Spinal cord (tissue), 9 donors: ENCODE measurements at regions not wholly inside any gene's neighbourhood (a gene's known extent, or its start where the extent isn't known, plus 50 kb on each side); places are given as distances from the start of the nearest gene placed in this dataset.
A peak's percentile ranks its signal among the peaks of the same experiment; 100 is the strongest.
"Not testable (repeated sequence)": the region's sequence is repeated elsewhere in the genome, so short reads cannot be mapped to it uniquely, and the experiment has no call there.

Source experiments
- DNase-seq, 6 donors: peaks; one replicate each; pipeline versions ENCODE4 v3.0.0 to v3.0.0-alpha.2; 2013 to 2015; ENCODE audit warnings: low spot score in 6 of 6, low read depth in 4 of 6
- H3K27ac ChIP-seq: one replicate; pipeline ENCODE4 v1.5.1; 2013; ENCODE audit warnings: low read depth, low read length, control low read depth
- H3K27me3 ChIP-seq: one replicate; pipeline ENCODE4 v1.6.1; 2013; ENCODE audit warnings: low read length; ENCODE audit not compliant: control insufficient read depth, insufficient read depth
- H3K36me3 ChIP-seq: one replicate; pipeline ENCODE4 v1.6.1; 2013; ENCODE audit warnings: low read length; ENCODE audit not compliant: control insufficient read depth, insufficient read depth
- H3K4me1 ChIP-seq: one replicate; pipeline ENCODE4 v1.6.1; 2013; ENCODE audit warnings: low read length; ENCODE audit not compliant: control insufficient read depth, insufficient read depth
- H3K4me3 ChIP-seq: one replicate; pipeline ENCODE4 v1.5.1; 2013; ENCODE audit warnings: low read depth, low read length, control low read depth
- H3K9me3 ChIP-seq: one replicate; pipeline ENCODE4 v1.6.1; 2013; ENCODE audit warnings: low read length; ENCODE audit not compliant: control insufficient read depth, insufficient read depth
- WGBS: methylation state at CpG from one replicate; pipeline ENCODE4 v1.1.5; 2013; ENCODE audit warnings: missing lambda C conversion rate; ENCODE audit not compliant: insufficient coverage; 5-methylcytosine and 5-hydroxymethylcytosine counted together
- donor health status: healthy.

DNA sequence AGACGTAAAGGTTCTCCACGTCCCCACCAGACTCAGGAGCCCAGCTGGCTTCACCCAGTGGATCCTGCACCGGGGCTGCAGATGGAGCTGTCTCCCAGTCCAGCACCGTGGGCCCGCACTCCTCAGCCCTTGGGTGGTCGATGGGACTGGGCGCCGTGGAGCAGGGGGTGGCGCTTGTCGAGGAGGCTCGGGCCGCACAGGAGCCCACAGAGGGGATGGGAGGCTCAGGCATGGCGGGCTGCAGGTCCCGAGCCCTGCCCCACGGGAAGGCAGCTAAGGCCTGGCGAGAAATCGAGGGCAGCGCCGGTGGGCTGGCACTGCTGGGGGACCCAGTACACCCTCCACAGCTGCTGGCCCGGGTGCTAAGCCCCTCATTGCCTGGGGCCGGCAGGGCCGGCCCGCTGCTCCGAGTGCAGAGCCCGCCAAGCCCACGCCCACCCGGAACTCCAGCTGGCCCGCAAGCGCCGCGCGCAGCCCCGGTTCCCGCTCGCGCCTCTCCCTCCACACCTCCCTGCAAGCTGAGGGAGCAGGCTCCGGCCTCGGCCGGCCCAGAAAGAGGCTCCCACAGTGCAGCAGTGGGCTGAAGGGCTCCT is 56.3 kb upstream of the P3H2 start:
- not testable (repeated sequence) for H3K9me3 ChIP-seq, H3K36me3 ChIP-seq, H3K27ac ChIP-seq, H3K4me1 ChIP-seq, DNase-seq, H3K4me3 ChIP-seq, H3K27me3 ChIP-seq
- WGBS = 96% methylated on average over 27 of the region's 39 CpGs

DNA sequence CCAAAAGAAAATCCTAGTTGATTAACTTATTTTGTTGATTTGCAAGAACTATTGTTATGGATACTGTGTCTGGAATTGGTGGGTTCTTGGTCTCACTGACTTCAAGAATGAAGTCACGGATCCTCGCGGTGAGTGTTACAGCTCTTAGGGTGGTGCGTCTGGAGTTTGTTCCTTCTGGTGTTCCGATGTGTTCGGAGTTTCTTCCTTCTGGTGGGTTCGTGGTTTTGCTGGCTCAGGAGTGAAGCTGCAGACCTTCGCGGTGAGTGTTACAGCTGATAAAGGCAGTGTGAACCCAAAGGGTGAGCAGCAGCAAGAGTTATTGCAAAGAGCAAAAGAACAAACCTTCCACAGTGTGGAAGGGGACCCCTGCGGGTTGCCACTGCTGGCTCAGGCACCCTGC is 55.4 kb upstream of the P3H2 start:
- DNase-seq, H3K4me1 ChIP-seq, H3K9me3 ChIP-seq, H3K36me3 ChIP-seq, H3K27ac ChIP-seq, H3K27me3 ChIP-seq, H3K4me3 ChIP-seq: not testable (repeated sequence)
- 97% methylated on average over 9 of the region's 10 CpGs for WGBS

DNA sequence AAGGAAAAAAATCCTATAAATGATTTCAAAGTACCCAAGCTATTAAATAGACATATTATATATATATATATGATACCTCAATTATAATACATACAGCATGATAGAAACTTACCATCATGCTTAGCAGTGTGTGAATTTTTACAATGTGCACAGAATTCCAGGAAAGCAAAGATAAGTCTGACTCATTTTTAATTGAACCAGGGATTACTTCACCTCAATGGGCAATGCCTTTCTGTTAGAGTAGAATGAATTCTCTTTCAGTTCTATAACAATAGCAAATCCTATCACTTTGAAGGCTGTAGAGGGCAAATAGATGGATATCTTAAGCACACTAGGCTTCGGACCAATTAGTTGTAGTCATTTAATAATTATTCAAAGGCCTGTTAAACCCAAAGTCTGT is 54.8 kb upstream of the P3H2 start:
- Histone ChIP-seq H3K27ac (no peak overlapping the region), H3K36me3 (no peaks in the 10 kb centered on the region), H3K9me3 (no peaks in the 10 kb centered on the region), H3K27me3 (no peaks in the 10 kb centered on the region), H3K4me1 (no peaks in the 10 kb centered on the region), H3K4me3 (no peak overlapping the region)
- WGBS = no CpG with 5 or more reads among the region's 1 CpG
- DNase-seq = no peak

DNA sequence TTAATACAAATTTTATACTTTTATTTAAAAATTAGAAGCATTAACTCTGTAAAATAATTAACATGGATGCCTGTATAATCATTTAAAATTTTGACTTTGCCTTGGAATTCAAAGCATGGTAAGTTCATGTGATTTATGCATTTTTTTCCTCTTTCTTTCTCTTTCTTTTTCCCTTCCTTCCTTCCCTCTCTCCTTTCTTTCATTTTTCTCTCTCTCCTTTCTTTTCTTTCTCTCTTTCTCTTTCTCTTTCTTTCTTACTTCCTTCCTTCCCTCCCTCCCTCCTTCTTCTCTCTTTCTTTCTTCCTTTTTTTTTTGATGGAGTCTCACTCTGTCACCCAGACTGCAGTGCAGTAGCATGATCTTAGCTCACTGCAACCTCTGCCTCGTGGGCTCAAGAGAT is 53.8 kb upstream of the P3H2 start:
- no peak for DNase-seq
- Histone ChIP-seq H3K27ac (no peak overlapping the region), H3K27me3 (no peaks in the 10 kb centered on the region), H3K4me3 (no peak overlapping the region), H3K4me1 (no peaks in the 10 kb centered on the region), H3K9me3 (no peaks in the 10 kb centered on the region), H3K36me3 (no peaks in the 10 kb centered on the region)
- no CpG with 5 or more reads among the region's 1 CpG for WGBS

DNA sequence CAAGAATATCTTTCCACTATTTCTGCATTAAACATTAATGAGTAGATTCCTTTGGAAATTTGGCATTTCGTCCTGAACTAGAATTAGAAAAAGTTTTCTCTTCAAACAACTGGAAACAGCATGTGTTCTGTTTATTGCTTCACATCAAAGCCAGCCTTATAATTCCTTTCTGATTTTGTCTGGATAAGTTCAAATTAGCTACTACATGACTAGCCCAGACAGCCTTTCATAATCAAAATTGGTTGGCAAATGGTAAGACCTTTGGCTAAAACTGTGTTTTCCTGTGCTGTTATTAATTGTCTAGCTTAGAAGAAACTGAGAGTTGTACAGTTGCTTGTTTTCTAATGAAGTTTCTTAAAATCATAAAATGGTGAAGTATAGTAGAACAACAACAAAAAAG is 52.7 kb upstream of the P3H2 start:
- DNase-seq = peak in 1 of 6 donors; percentile 9
- no peaks in the 10 kb centered on the region for H3K4me1 ChIP-seq
- no peak overlapping the region for H3K4me3 ChIP-seq
- no peak overlapping the region for H3K27ac ChIP-seq
- no peaks in the 10 kb centered on the region for H3K36me3 ChIP-seq
- WGBS = no CpG with 5 or more reads among the region's 1 CpG
- no peaks in the 10 kb centered on the region for H3K27me3 ChIP-seq
- H3K9me3 ChIP-seq = no peaks in the 10 kb centered on the region

DNA sequence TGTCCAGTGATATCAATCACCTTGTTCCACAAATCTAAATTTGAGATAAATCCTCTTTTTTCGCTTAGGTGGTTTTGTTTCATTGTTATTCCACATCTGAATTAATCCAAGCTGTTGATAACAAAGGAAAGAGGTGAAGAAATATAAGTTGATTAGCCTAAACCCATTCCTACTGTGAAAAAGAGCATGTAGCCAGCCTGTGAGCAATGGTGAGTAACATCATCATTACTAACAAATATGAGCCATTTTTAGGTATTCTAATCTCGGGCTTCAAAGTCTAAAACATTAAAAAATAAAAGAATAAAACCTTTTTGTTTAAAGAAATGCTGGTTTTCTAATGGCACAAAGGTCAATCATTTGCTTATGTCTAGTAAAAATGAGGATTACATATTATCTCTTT is 52.1 kb upstream of the P3H2 start:
- H3K27me3 ChIP-seq = no peaks in the 10 kb centered on the region
- H3K9me3 ChIP-seq = no peaks in the 10 kb centered on the region
- H3K4me3 ChIP-seq = no peak overlapping the region
- H3K4me1 ChIP-seq = no peaks in the 10 kb centered on the region
- no peaks in the 10 kb centered on the region for H3K36me3 ChIP-seq
- H3K27ac ChIP-seq = no peak overlapping the region
- DNase-seq = no peak
- WGBS = no CpG with 5 or more reads among the region's 2 CpGs
